HEK293 (cell line): ENCODE measurements at regions not wholly inside any gene's neighbourhood (a gene's known extent, or its start where the extent isn't known, plus 50 kb on each side); places are given as distances from the start of the nearest gene placed in this dataset.

ENCODE experiments used
- KLF16 ChIP-seq: fragments of 450-650 bp; formaldehyde crosslinking; IDR thresholded peaks from 2 replicates; pipeline ENCODE4 v1.5.1; 2017; ENCODE audit warnings: missing biosample characterization, missing genetic modification characterization
- MEIS1 ChIP-seq: sonication (generic); formaldehyde crosslinking; IDR thresholded peaks from 2 replicates; pipeline ENCODE4 v1.8.1; 2022; ENCODE audit warnings: missing genetic modification reagents, mild to moderate bottlenecking, borderline replicate concordance
- MYNN ChIP-seq: fragments of 450-650 bp; formaldehyde crosslinking; IDR thresholded peaks from 2 replicates; pipeline ENCODE4 v1.5.1; 2016; ENCODE audit warnings: missing biosample characterization, missing genetic modification characterization, borderline replicate concordance
- ZFP41 ChIP-seq: fragments of 450-650 bp; formaldehyde crosslinking; IDR thresholded peaks from 2 replicates; pipeline ENCODE4 v1.5.1; 2016; ENCODE audit warnings: missing biosample characterization, missing genetic modification characterization, borderline replicate concordance
- ZNF121 ChIP-seq: fragments of 450-650 bp; formaldehyde crosslinking; IDR thresholded peaks from 2 replicates; pipeline ENCODE4 v1.5.1; 2016; ENCODE audit warnings: missing biosample characterization, missing genetic modification characterization
- ZNF202 ChIP-seq: fragments of 450-650 bp; formaldehyde crosslinking; IDR thresholded peaks from 2 replicates; pipeline ENCODE4 v1.5.1; 2016; ENCODE audit warnings: missing biosample characterization, missing genetic modification characterization, borderline replicate concordance
- ZNF24 ChIP-seq: fragments of 450-650 bp; formaldehyde crosslinking; IDR thresholded peaks from 2 replicates; pipeline ENCODE4 v1.5.1; 2016; ENCODE audit warnings: missing biosample characterization, missing genetic modification characterization
- ZNF274 ChIP-seq, 2 experiments: fragments of 200-500 bp in 1 of 2; fragments of 450-650 bp in 1 of 2; sonication (Bioruptor generic) in 1 of 2; formaldehyde crosslinking in 1 of 2; IDR thresholded peaks; 2 replicates each; pipeline versions ENCODE4 v1.5.1 to v1.6.1; 2014 to 2016; ENCODE audit warnings: borderline replicate concordance in 1 of 2, inconsistent platforms in 1 of 2, low read length in 1 of 2, missing biosample characterization in 1 of 2, missing genetic modification characterization in 1 of 2
- TF ChIP-seq, protein P1 (sequence below): fragments of 450-650 bp; formaldehyde crosslinking; IDR thresholded peaks from 2 replicates; pipeline ENCODE4 v1.5.1; 2016; ENCODE audit warnings: missing biosample characterization, missing genetic modification characterization
- TF ChIP-seq, protein P2 (sequence below): fragments of 450-650 bp; formaldehyde crosslinking; IDR thresholded peaks from 2 replicates; pipeline ENCODE4 v1.5.1; 2016; ENCODE audit warnings: missing biosample characterization, missing genetic modification characterization, borderline replicate concordance
- TF ChIP-seq, protein P3 (sequence below): sonication (generic); formaldehyde crosslinking; IDR thresholded peaks from 2 replicates; pipeline ENCODE4 v1.8.1; 2022; ENCODE audit warnings: mild to moderate bottlenecking, moderate library complexity, missing genetic modification reagents

DNA sequence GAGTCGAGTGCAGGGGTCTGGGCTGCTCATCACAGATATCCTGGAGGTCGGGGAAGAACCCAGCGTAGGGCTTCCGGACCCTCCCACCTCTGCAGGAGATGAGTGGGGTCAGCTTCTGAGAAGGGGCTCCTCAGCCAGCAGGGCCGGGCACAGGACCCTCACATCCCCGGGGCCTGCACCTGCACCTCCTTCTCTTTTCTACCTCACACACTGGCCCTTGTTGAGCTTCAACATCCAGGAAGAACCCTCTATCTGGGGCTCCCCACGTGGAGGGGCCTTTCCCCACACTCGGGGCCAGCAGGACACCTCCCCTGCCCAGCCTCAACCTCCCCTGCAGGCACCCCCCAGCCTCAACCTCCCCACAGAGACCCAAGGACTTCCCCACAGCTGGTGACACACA is 299.4 kb downstream of the CTTN start:
- TF ChIP-seq, protein P1, sequence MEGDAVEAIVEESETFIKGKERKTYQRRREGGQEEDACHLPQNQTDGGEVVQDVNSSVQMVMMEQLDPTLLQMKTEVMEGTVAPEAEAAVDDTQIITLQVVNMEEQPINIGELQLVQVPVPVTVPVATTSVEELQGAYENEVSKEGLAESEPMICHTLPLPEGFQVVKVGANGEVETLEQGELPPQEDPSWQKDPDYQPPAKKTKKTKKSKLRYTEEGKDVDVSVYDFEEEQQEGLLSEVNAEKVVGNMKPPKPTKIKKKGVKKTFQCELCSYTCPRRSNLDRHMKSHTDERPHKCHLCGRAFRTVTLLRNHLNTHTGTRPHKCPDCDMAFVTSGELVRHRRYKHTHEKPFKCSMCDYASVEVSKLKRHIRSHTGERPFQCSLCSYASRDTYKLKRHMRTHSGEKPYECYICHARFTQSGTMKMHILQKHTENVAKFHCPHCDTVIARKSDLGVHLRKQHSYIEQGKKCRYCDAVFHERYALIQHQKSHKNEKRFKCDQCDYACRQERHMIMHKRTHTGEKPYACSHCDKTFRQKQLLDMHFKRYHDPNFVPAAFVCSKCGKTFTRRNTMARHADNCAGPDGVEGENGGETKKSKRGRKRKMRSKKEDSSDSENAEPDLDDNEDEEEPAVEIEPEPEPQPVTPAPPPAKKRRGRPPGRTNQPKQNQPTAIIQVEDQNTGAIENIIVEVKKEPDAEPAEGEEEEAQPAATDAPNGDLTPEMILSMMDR (tag by site-specific recombination) = no peak
- no peak for TF ChIP-seq ZNF24 (tag by site-specific recombination)
- no peak for TF ChIP-seq ZFP41
- TF ChIP-seq, protein P2, sequence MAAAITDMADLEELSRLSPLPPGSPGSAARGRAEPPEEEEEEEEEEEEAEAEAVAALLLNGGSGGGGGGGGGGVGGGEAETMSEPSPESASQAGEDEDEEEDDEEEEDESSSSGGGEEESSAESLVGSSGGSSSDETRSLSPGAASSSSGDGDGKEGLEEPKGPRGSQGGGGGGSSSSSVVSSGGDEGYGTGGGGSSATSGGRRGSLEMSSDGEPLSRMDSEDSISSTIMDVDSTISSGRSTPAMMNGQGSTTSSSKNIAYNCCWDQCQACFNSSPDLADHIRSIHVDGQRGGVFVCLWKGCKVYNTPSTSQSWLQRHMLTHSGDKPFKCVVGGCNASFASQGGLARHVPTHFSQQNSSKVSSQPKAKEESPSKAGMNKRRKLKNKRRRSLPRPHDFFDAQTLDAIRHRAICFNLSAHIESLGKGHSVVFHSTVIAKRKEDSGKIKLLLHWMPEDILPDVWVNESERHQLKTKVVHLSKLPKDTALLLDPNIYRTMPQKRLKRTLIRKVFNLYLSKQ (tag by site-specific recombination) = no peak
- TF ChIP-seq ZNF274 (IDR thresholded peaks at IDR 0.05; ENCODE audit: low read length) = no peak
- no peak for TF ChIP-seq ZNF274 (tag by site-specific recombination; IDR thresholded peaks at IDR 0.05; ENCODE audit: borderline replicate concordance)
- no peak for TF ChIP-seq ZNF121 (tag by site-specific recombination)
- TF ChIP-seq, protein P3, sequence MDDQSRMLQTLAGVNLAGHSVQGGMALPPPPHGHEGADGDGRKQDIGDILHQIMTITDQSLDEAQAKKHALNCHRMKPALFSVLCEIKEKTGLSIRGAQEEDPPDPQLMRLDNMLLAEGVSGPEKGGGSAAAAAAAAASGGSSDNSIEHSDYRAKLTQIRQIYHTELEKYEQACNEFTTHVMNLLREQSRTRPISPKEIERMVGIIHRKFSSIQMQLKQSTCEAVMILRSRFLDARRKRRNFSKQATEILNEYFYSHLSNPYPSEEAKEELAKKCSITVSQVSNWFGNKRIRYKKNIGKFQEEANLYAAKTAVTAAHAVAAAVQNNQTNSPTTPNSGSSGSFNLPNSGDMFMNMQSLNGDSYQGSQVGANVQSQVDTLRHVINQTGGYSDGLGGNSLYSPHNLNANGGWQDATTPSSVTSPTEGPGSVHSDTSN = no peak
- TF ChIP-seq MYNN (tag by site-specific recombination) = no peak
- TF ChIP-seq KLF16 (tag by site-specific recombination) = no peak
- no peak for TF ChIP-seq ZNF202 (tag by site-specific recombination)
- no peak for TF ChIP-seq MEIS1 (CRISPR knock-in tag)
